Activated naive CD4-positive, alpha-beta T cell treated with anti-CD3 and anti-CD28 coated beads, Interleukin-2, amount 50 U/mL, for 16 hours (primary cell): ENCODE measurements at regions not wholly inside any gene's neighbourhood (a gene's known extent, or its start where the extent isn't known, plus 50 kb on each side); places are given as distances from the start of the nearest gene placed in this dataset.

Source experiments
- DNase-seq: peaks from one replicate; pipeline ENCODE4 v3.0.0-alpha.2; 2020

DNA sequence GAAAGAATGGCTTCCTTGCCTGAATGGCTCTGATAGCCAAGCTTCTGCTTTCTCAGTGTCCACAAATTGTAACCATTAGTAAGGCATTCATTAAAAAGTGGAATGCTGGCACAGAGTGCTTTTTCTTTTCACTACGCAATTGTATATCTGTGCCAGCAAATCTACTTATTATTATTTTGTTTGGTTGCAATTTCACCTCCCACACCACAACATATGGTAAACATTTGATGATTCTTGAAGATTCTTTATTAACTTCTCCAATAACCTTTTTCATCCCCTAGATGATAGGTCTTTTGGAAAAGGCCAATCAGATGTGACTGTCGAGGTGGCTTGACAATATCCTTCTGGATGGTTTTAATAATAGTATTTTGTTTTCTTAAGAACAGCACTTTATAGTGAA is 234.1 kb downstream of the TMEM38B start:
- no peak for DNase-seq

DNA sequence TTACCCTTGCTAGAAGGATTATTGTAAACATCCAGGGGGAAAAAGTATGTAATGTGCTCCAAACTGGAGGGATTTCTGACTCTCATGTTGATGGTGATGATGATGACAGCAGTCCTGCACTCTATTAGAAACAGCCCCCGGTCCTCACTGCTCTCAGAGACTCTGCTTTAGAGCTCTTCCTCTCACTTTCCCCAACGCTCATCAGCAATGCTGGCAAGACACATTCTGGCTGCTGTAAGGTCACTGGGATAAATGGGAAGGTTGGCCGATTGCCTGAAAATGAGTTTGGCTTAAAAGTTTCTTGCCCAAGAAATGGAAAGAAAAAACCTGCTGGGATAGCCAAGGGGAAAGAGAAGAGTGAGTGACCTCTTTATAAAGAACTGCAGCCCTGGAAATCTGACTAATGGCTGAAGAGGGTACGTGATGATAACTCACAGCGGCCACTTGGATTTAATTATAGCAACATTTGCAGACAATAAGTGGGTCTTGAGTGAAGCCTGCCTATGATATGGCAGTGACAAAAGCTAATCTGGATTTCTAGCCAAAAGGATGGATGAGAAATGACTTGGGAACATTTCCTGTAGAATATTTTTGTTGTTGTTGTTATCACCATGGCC is 235.8 kb downstream of the TMEM38B start:
- no peak for DNase-seq

GRCh38 chr9:105932276-105932675 is 237.9 kb downstream of the TMEM38B start:
- DNase-seq: no peak

GRCh38 chr9:105950448-105950847 is 256.1 kb downstream of the TMEM38B start:
- DNase-seq: no peak

DNA sequence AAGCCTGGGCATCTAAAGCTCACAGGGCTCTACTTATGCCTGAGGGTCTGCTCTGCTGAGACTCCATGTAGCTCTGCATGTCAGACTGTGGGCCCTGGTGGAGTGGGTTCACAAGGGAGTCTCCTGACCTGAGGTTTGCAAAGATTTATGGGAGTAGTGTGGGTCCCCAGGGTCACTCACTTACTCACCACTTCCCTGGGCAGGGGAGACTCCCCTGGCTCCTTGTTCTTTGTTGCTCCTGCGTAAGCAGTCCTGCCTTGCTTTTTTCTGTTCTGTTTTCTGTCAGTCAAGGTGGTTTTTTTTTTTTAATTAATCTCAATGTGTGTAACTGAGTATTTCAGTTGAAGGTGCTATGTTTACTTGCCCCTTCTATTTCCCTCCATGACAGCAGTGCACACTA is 256.6 kb downstream of the TMEM38B start:
- no peak for DNase-seq

GRCh38 chr9:105954517-105954916 is 260.2 kb downstream of the TMEM38B start:
- DNase-seq: no peak

GRCh38 chr9:105957830-105958229 is 263.5 kb downstream of the TMEM38B start:
- DNase-seq: no peak

DNA sequence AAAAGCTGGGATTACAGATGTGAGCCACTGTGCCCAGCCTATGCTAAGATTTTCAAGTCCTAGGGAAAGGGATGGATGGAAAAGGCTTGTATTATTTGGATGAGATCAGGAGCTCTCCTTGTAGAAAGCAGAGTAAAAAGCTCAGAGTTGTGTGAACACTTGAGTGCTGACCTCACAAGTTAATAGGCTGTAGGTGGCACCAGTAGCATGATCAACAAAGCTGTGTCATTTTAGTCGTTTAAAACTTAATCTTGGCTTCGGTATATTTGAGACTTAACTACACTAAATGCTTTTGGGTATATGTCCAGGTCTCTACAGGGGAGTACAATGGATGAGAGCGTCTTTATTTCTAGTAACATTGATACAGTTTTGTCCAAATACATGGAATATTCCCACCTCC is 264.2 kb downstream of the TMEM38B start:
- no peak for DNase-seq

DNA sequence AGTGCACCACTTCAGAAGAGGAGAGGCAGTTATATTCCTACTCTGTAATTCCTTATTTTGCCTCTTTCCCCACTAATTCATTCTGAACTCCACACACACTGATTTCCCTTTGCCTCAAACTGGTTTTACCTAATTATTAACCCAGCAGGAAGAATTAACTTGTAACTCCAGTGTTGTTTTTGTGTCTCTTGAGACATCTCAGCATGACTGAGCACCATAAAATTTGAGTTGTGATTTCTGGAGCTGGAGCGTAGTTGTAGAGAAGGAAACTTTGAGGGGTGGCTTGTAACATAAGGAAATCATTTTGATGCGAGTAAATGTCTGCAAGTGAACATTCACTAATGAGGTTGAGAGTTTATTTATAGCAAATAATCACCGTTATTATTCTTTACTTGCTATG is 265.2 kb downstream of the TMEM38B start:
- DNase-seq: no peak

DNA sequence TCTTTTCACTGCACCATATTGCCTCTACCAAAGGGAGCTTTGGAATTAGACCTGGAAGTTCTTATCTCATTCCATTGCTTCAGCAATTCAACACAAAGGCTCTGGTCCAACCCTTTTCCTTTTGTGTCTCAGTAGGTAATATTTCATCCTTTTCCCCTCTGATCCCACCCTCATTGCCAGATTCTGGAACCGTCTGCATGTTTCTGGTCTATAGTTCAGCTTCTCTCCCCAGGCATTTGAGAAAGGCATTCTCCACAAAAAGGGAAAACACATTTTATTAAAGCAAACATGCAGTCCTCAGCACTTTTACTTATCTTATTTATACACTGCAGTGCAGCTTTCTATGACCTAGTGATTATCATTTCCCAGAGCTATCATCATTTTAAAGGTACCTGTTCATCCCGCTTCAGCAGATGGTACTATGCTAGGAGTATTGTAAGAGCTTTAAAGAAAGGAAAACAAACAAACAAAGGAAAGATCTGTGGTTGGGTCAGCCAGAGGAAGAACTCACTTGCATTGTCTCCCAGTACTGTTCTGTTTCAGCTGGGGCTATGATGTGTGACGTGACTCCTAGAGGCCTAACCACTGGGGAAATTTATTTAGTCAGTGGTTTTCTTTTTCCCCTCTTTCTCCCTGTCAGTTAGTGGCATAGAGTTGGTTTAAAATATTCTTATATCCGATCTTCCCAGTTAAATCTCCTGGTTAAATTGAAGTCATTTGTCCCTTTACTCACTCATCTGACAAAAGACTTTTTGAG is 269.2 kb downstream of the TMEM38B start:
- DNase-seq: no peak

DNA sequence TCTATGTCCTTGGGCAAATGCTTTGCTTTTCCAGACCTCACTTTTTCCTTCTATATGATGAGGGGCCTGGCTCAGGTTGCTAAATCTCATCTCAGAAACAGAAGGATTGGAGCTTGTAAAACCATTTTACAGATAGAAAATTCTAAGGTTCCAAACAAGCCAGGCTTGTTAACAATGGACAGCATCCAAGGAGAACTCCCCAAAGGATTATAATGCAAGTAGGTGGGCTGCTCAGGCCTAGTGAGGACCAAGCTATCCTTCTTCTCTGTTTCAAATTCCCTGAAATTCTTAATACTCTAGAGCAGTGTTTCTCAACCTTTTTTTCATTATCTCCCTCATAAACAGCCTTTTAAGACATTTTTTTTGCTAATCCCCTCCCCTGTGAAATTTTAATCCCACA is 269.8 kb downstream of the TMEM38B start:
- no peak for DNase-seq

- no peak for DNase-seq
These were observed 272.5 kb downstream of the TMEM38B start for GRCh38 chr9:105966834-105967233.

DNA sequence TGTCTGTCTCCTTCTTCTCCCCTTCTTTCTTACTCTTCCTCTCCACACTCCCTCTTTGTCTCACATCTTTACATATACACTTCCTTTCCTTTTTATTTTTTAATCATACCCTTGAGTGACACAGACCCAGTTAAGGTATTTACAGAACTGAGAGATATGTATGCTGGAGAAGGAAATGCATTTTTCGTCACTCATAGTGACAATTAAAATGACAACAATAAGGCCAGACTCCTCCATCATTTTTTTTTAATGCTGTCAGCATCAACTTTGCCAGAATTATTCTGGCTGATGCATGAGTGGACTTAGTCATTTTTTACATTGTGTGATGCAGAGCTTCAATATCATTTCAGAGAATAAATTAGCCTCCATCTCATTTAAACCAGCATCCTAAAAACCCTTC is 272.9 kb downstream of the TMEM38B start:
- no peak for DNase-seq

GRCh38 chr9:105967797-105968196 is 273.5 kb downstream of the TMEM38B start:
- DNase-seq: no peak

- no peak for DNase-seq
These were observed 274.6 kb downstream of the TMEM38B start for GRCh38 chr9:105968811-105969466.

DNA sequence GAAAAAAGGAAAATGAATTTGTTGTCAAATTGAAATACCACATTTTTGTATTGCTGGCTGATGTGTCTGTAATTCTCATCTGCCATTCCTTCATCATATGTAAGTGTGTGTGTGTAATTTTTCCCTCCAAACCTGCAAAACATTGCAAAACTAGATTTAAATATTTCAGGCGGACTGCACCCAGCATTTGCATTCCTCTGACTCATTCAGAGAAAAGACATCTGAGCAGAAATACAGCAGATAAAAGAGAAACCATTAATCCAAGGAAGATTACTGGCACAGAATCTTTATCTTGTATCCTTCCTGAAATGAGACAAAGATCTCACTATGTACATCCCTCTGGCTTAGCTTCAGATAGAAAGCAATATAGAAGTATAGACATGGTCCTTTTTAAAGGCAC is 275.3 kb downstream of the TMEM38B start:
- DNase-seq: no peak

DNA sequence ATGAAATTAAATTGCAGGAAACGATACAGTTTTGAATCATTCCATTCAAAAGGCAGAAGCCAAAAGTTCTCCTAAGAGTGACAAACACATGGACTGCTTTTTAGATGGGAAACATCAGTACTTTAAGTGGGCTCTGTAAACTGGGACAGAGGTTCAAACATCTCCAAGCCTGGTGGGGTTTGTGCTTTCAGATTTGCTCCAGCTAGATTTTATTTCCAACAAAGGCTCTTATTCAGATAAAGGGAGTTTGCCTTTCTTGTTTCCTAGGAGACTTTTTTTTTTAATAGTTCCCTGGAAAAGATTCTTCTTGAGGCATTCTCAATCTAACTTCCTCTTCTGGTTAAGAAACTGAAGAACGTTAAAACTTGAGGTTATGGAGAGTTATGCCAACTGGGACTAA is 277.6 kb downstream of the TMEM38B start:
- DNase-seq: no peak

- DNase-seq: no peak
These were observed 278.3 kb downstream of the TMEM38B start for GRCh38 chr9:105972466-105973204.

DNA sequence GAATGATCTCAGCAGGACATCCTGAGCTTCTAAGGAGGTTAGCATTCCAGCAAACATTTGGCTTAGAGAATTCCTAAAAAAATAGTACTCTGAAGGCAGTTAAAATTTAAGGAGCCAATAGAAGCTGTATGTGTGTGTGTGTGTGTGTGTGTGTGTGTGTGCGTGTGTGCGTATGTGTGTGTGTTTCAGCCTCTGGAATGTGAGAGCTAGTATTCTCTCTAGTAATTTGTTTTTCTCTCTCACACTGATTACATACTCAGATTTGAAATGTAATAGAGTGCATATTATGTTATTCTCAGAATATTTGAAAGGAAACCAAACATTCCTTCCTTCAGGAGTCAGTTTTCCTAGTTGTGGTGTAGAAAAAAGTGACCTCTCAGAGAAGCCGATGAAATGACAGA is 279.6 kb downstream of the TMEM38B start:
- DNase-seq: no peak

- no peak for DNase-seq
These were observed 281.7 kb downstream of the TMEM38B start for GRCh38 chr9:105975886-105976645.

DNA sequence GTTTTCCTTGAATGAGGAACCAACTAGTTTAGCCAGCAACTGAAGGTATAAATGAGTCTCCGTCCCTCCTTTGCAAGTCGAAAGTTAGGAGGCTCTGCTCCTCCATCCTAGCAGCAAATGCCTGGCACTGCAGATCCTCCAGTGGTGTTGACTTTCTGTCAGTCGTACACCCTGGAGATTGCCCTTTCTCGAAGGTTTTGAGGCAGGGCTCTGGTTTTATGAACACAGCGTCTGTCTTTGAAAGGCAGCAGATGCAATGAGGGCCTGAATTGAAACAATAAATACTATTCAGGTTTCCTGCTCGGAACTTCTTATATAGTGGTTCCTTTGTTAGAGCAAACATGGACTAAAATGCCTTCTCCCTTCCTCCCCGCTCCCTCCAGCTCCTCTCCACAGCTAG is 284.0 kb downstream of the TMEM38B start:
- DNase-seq: no peak

GRCh38 chr9:105978826-105979225 is 284.5 kb downstream of the TMEM38B start:
- no peak for DNase-seq

DNA sequence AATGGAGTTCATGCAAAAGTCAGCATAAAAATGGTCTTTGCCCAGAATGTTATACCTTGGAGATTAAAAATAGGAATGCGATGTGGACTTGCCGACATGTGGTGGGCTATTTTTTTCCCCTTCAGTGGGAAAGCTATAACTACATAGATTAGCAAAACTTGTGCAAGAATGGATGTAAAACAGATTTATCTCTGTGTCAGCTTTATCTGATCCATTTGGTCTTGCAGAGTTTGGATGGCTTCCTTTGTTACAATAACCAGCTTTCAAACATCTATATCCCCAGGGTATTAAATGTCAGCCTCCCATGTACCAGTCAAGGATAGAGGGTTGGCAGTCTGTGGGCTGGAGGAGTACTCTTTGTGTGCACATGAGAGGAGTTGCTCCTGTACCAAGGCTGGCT is 284.9 kb downstream of the TMEM38B start:
- DNase-seq: no peak
